HG03039 (cell line): ENCODE measurements at regions not wholly inside any gene's neighbourhood (a gene's known extent, or its start where the extent isn't known, plus 50 kb on each side); places are given as distances from the start of the nearest gene placed in this dataset.

Experiments
- ATAC-seq: cut with Tn5 transposase; IDR thresholded peaks from one replicate; pipeline ENCODE4 v1.9.1; 2021; ENCODE audit warnings: mild to moderate bottlenecking, moderate library complexity; ENCODE audit not compliant: unreplicated experiment

DNA sequence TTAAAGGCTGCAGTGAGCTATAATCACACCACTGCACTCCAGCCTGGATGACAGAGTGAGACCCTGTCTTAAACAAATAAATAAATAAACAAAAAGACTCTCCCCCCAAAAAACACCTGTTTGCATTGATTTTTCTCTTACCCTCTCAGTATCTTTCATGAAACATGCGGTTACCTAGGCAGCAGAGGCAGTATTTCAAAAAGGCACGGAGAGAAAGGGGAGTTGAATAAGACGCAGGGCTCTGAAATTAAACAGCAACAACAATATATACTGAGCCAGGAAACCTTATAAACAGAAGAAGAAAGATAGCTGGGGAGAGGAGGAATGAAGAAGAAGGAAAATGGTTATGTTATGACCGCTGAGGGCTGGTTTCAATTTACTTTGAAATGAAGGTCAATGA is 277.6 kb downstream of the BTG1 start:
- no peak for ATAC-seq

DNA sequence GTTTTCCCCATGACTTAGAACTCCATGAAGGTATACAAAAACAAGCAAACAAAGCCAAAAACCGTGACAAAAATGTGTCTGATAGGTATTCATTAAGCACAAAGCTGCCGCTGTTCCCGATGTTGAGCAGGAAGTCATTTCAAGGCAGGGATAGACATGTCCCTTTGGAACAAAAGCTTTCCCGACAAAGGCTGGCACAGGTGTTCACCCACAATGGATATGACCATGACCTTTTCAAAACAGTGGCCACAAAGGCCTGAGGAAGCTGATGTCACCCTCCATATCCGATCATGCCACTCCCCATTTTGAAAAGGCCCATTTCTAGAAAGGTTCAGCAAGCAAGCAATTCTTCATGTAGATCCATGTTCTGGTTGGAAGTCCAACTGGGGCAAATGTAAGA is 279.1 kb downstream of the BTG1 start:
- no peak for ATAC-seq

DNA sequence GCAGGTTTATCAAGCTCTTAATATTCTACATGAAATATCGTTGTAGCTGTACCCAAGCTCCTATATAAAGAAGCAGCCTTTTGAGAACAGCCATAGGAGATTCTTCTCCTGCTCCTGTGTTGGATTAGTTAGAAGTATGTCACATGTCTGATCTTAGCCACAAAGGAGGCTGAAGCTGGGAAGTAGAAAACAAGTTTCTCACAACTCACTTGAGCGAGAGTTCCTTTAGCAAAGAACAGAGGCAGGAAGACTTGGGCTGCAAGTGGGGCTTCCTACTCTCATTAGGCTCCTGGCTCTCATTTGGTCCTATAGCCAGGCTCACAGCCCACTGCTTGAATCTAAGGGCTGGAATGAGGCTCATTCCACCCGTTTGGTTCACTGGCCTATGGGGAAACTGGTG is 281.9 kb downstream of the BTG1 start:
- no peak for ATAC-seq

DNA sequence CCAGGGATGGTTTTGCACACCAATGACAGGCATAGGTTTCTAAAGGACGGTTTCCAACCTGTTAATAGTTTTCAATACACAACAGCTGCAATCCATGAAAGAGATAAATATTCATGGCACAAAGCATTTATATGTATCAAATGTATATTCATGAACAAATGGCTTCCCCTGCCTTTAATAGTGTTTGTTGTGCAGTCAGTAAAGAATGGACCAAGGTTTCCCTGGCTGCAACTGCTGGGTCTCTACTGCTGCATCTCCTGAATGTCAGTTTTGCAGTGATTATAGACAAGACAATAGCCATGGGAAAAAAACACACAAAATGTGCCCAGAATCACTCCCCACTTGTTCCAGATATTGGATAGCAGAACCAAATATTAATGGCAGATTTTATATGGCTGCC is 284.1 kb downstream of the BTG1 start:
- ATAC-seq: no peak

DNA sequence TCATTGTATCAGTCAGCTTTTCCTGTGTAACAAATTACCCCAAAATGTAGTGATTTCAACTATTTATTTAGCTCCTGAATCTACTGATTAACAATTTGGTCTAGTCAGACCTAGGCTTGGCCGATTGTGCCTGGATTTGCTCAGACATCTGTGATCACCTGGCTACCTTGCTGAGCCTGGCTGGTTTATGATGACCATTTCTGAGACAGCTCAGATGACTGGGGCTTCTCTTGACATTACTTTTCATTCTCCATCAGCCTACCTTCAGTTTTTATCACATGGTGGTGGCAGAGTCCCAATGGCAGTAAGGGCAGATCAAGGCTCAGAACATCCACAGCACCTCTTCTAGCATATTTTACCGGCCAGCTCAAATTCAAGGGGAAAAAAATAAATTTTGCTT is 286.3 kb downstream of the BTG1 start:
- no peak for ATAC-seq

DNA sequence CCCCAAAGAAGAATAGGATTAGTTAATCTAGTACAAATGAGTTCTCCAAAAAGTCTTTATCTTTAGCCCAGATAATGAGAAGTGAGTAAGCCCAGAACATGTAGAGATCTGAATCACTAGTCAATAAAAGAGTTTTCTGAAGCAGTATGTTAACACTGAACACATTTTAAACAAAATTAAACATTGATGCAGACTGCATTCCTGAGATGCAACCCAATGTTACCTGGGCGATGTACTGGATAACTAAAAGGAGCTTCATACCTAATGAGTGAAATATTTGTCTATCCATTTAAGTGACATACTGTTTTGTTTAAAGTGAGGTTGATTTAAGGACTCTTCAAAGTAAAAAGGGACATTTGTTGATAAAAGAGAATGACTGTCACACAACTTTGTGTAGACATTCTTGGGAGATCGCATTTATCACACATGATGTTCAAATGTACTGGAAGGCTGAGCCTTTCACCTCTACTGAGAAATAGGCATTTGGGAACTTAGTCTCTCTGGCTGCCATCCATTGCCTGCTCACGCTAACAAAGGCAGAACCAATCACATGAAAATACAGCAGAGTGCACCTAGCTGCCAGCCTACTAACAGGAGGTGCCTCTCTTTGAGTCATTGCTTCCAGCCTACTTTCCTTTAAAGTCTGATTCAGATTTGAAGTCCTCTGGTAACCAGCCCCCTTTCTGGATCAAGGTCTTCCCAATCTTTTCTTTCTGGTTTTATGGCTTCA is 287.7 kb downstream of the BTG1 start:
- ATAC-seq: no peak

DNA sequence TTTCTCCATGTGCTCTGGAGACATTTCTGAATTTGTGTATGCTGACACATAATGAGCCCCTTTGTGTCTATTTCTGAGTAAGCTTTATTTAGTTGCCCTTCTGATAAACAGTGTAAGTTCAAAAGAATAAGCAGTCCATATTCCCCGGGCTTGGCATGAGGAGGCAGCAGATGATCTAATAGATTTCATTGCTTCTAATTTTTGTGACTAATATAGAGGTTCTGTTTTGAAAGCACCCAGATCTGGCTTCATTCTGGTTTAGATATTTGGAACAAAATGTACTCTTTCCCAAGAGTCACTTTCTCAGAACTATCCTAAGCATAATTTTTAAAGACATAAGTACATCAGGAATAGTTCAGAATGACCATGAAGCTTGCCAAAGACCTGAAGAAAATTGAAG is 290.9 kb downstream of the BTG1 start:
- ATAC-seq: no peak

DNA sequence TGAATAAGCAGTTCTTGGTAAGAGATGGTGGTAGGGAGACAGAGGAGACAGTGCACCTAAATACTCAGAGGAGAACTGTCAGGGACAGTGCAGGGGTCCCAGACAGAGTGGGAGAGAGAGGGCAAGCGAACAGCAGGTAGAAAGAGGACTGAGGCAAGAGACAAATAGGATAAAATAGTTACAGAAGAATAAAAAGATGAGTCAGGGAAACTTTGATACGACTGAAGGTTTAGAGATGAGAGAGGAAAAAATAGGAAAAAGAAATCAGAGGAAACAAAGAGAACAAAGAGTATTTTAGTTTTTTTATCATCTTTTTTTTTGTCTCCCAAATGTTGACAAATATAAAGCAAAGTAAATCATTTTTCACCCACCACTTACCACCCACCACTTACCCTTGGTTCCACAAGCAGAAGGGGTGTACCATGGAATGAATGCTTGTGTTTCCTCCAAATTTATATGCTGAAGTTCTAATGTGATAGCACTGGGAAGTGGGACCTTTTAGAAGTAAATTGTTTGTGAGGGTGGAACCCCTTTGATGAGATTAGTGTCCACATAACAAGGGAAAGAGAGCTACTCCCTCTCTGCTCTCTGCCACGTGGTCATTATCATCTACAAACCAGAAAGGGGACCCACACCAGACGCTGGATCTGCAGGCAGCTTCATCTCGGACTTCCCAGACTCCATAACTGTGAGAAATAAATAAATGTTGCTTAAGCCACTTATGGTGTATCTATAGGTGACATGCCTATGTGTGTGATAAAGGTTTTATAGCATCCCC is 292.1 kb downstream of the BTG1 start:
- no peak for ATAC-seq

DNA sequence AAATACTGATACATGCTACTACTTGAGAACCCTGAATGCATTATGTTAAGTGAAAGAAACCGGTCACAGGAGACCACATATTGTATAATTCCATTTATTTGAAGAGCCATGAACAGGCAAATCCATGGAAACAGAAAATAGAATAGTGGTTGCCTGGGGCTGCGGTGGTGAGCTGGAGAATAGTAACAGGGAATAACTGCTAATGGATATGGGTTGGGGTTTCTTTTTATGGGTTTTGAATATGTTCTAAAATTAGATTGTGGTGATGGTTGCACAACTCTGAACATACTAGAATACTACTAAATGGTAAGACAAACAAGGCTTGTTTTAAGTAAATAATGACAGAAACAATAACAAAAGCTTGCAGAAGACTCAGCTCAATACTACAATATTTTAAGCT is 293.0 kb downstream of the BTG1 start:
- ATAC-seq: no peak

DNA sequence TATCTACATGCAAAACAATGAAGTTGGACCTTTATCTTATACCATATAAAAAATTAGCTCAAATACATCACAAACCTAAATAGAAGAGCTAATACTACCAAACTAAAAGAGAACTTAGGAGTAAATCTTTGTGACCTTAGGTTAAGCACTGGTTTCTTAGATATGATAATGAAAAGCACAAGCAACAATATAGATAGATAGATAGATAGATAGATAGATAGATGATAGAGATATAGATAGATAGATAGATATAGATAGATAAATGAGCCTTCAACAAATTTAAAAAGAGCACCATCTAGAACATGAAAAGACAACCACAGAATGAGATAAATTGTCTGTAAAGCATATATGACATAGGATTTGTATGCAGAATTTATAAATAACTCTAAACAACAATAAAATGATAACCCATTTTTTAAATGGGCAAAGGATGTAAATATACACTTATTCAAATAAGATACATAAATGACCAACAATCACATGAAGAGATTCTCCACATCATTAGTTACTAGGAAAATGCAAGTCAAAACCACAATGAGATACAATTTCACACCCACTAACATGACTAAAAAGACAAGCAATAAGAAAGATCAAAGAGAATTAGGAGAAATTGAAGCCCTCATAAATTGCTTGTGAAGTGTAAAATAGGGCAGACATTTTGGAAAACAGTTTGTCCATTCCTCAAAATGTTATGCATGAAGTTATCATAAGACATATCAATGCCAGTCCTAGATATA is 293.7 kb downstream of the BTG1 start:
- ATAC-seq: no peak

DNA sequence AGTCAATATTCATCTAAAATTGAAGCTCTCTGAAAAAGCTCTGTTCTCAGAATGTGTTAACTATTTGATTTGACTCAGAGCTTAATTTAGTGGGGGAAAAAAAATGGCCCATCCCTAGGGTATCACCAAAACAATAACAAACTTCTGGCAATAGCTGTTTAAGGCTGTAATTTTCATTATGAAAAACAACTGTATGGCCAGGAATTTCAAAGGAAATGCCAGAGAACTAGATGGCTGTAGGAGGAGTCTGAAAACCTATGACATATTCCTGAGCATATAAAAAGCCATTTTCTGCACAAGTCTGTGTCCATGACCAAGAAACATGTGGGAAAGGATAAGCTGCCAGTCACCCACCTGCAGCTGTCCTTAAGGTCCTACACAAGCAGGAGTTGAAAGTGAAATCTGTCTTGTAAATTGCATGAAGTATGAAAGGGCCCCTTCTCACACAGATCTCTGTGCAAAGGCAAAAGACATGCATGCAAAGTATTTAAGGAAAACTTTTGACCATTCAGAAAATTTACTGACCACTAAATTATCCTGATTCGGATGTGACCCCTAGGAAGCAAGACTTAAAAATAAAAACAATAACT is 299.1 kb downstream of the BTG1 start:
- no peak for ATAC-seq

DNA sequence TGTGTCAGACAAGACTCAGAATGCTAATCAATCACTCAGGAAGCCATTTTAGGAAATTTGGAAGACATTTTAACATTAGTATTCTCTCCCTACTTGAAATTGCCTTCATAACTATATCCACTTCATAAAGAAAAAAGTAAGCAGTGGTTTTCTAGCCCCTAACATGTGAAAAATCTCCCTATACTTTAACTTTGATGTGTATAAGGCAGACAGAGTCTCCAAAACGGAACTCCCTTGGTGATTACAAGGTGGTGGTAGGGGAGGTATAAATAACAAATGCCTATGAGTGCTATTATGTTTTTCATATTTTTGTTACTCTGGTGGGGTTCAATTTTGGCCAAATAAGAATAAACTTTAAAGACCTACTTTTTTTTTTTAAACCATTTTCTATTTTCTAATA is 300.3 kb downstream of the BTG1 start:
- no peak for ATAC-seq

DNA sequence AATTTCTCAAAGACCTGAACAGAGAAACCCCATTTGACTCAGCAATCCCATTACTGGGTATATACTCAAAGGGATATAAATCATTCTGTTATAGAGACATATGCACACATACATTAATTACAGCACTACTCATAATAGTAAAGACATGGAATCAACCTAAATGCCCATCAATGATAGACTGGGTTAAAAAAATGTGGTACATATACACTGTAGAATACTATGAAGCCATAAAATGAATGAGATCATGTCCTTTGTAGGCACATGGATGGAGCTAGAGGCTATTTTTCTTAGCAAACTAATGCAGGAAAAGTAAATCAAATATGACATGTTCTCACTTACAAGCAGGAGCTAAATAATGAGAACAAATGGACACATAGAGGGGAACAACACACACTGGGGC is 303.8 kb downstream of the BTG1 start:
- ATAC-seq: no peak

DNA sequence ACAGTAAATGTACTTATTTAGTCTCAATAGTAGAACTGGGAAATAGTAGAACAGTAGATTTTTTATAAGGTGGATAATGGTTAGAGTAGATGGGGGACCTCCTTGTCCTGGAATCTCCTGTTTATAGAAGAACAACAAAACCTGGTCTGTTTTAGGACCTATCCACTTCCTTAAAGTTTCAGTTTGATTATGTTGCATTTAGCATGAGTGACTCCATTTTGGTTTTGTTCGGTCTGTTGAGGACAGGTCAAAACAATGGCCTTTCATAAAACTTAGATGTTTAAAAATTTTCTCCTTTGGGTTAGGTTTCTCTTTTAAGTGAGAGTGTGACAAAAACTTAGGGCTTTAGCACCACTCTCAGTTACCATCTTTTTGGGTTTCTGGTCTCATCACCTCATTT is 308.9 kb downstream of the BTG1 start:
- no peak for ATAC-seq

DNA sequence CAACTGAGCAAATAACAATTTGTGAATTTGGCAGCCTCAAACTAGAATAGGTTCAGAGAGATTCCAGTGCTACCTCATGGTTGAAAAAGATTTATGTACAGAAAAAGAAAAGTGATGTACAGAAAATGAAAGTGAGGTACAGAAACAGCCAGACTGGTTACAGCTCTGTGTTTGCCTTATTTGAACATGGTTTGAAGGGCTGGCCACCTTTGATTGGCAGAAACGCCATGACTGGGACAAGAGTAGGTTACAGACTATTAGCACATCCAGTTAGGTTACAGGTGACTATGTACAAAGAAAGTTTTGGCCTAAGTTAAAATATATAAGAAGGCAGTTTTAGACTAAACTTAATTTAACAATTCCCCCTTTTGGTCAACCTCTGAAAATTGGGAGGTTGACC is 309.4 kb downstream of the BTG1 start:
- ATAC-seq: no peak

DNA sequence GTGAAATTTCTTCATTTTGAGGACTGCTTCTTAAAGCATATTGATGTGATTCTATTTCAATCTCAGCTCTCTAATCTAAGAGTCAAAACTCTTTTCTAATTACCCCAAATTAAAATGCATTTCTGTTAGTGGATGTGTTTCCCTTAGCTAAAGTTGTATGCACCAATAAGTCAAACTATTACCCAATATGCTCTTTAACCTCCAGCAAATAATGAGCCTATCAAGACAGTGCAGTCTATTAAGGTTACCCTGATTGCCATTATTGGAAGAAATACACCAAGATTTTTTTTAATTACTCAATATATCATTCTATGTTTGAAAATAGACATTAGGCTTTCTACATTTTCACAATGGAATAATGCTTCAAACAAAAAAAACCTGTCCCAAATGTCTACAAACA is 310.0 kb downstream of the BTG1 start:
- ATAC-seq: no peak

DNA sequence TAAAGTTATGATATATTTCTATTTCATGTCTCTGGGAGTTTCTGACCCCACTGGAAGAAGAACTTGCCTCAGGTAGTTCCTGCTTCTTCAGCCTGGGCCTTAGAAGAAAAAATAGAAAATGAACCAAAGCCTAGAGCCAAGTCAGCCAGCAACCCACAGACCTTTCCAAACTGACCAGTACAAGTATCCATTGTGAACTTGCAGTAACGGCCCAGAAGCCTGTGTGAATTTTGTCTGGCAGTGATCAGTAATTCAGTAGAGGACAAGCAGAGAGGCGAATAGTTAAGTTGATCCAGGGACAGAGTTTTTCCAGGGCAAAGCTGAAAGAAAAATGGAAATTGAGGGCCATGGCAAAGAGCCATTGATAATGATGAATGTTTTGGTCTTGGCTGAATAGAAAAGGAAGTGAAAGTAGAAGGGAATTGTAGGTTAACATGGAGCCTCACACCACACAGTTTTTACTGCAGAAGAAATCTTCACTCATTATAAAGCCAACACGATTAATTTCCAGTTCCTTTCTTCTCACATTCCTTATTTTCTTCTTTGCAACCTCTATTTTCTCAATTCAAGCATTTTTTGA is 311.8 kb downstream of the BTG1 start:
- no peak for ATAC-seq

DNA sequence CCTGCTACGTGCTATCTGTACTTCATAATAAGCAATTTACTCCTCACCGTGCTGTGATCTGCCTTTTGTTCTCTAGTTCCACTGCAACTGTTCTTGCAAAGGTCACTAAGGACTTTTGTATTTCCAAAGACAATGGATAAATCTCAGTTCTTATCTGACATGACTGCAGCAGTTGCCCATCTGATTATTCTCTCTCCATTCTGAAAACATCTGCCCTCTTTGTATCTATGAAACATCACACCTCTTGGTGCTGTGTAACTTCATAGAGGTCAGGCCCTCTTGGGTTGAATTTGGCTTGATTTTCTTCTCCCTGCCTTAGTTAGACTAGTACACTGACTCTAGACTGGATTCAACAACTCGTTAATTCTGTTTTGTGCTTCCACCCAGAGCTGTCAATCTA is 319.6 kb downstream of the BTG1 start:
- ATAC-seq: no peak

DNA sequence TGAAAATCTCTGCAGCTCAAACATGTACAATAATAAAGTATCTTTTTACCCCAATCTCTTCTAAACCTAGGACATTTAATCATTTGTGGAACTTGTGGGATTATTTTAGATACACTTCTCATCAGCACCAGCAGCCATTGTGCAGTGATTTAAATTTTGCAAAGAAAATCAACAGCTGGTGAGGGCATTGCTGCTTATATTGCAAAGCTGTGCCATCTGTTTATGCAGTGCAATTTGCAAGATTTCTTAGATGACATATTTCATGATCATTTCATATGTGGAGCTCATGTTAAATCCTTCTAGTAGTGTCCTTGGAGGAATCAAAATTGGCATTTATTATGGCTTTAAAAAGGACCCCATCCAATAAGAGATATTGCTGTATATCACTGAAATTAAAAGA is 320.7 kb downstream of the BTG1 start:
- ATAC-seq: no peak

DNA sequence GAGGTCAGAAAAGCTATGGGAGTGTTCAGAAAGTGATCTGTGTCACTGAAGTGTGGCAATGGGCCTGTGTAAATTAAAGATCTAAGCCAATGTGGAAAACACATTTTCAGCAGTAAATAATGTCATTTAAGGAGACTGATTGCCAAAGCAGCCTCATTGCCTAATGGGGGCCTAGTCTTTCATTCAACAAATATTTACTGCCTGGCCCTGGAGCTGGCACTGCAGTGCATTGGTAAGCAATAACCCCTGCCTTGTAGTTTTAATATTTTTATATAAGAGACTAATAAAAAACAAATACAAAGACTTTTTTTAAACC is 326.6 kb downstream of the BTG1 start:
- no peak for ATAC-seq
